Activated CD8-positive, alpha-beta T cell treated with anti-CD3 and anti-CD28 coated beads, Interleukin-2, amount 10 ng/mL, durations not matched to agents 7 days and 5 days (primary cell): ENCODE measurements at regions not wholly inside any gene's neighbourhood (a gene's known extent, or its start where the extent isn't known, plus 50 kb on each side); places are given as distances from the start of the nearest gene placed in this dataset.

Source experiments
- ATAC-seq: fragments of 150-1000 bp; cut with Tn5 transposase; one replicate; pipeline ENCODE4 v1.10.0; 2021; ENCODE audit warnings: moderate library complexity
- CTCF ChIA-PET: fragments of 350-600 bp; sonication (Branson Sonifier 250); formaldehyde crosslinking; loops from one replicate; lab custom pipeline; 2021; ENCODE audit warnings: antibody characterized with exemption; lab: Charles Lee
- POLR2A ChIA-PET: fragments of 350-600 bp; sonication (Branson Sonifier 250); formaldehyde crosslinking; loops from one replicate; lab custom pipeline; 2021; ENCODE audit warnings: antibody characterized with exemption; lab: Charles Lee
- DNase-seq: peaks from one replicate; pipeline ENCODE4 v3.0.0-alpha.2; 2020
- H3K27ac Mint-ChIP-seq: one replicate; pipeline ENCODE4 v1.8.0; 2021; ENCODE audit warnings: mild to moderate bottlenecking, mixed read lengths
- H3K27me3 Mint-ChIP-seq: one replicate; pipeline ENCODE4 v1.8.0; 2021; ENCODE audit warnings: low read depth, mixed read lengths
- H3K36me3 Mint-ChIP-seq: one replicate; pipeline ENCODE4 v1.8.0; 2021; ENCODE audit warnings: low read depth, mixed read lengths
- H3K4me1 Mint-ChIP-seq: one replicate; pipeline ENCODE4 v1.8.0; 2021; ENCODE audit warnings: low read depth, mixed read lengths
- H3K4me3 Mint-ChIP-seq: one replicate; pipeline ENCODE4 v1.8.0; 2021; ENCODE audit warnings: mild to moderate bottlenecking, mixed read lengths
- H3K9me3 Mint-ChIP-seq: one replicate; pipeline ENCODE4 v1.8.0; 2022; ENCODE audit warnings: mixed read lengths; ENCODE audit not compliant: insufficient read depth

- no peaks in the 10 kb centered on the region for H3K4me1 Mint-ChIP-seq
- ATAC-seq, result no peak
- no peak overlapping the region for H3K27ac Mint-ChIP-seq
Observed at GRCh38 chr1:218494449-218494852, 149.3 kb downstream of the TGFB2 start.

DNA sequence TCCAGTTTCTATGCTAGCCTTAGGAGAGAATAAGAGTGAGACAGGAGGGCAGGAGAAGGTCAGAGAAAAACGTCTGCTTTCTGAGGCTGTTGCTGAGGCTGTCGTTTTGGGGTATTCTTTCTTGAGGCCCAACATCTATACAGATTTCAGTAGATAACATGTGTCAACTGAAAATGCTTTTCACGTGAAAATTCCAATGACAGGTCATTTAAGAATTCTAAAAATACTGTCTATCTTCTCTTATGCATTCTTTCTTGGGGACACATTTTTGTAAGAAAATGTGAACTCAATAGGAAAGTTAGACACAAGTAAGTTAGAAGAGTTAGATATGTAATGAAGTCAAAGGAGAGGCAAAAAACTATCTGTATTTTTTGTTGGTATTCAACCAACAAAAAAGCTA lies 150.8 kb downstream of the TGFB2 start:
- DNase-seq (no peak), ATAC-seq (no peak)
- H3K9me3 Mint-ChIP-seq, result no peaks in the 10 kb centered on the region
- no peak overlapping the region for H3K27ac Mint-ChIP-seq
- no peak overlapping the region for H3K4me3 Mint-ChIP-seq
- H3K4me1 Mint-ChIP-seq, result no peaks in the 10 kb centered on the region
- peaks cover 3% of the 10 kb centered on the region for H3K27me3 Mint-ChIP-seq
- no peaks in the 10 kb centered on the region for H3K36me3 Mint-ChIP-seq
- POLR2A ChIA-PET, result no interaction called here
- CTCF ChIA-PET, result no interaction called here

More at GRCh38 chr1:218494449-218494852, 149.3 kb downstream of the TGFB2 start:
- Mint-ChIP-seq H3K27me3 (peaks cover 3% of the 10 kb centered on the region), H3K4me3 (no peak overlapping the region), H3K36me3 (no peaks in the 10 kb centered on the region), H3K9me3 (no peaks in the 10 kb centered on the region)
- no peak for DNase-seq
- ChIA-PET CTCF (no interaction called here), POLR2A (no interaction called here)

DNA sequence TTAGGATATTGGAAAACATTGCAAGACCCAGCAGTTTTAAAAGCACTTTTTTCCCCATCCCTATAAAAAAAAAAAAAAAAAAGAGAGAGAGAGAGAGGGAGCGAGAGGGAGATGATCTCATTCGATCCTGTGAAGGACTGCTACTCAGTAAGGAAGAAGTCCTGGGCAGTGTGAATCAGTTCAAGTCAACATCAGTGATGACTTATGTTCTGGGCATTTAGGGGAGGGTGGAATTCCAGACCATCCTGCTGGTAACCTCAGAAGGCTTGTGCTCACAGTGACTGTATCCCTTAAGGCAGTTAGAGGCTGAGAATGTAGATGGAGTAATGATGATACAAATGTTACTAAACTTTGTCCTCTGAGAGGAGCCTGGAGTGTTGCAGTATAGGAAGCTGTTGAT lies 151.4 kb downstream of the TGFB2 start:
- H3K9me3 Mint-ChIP-seq, result no peaks in the 10 kb centered on the region
- CTCF ChIA-PET, result no interaction called here
- POLR2A ChIA-PET, result no interaction called here
- no peaks in the 10 kb centered on the region for H3K4me1 Mint-ChIP-seq
- H3K36me3 Mint-ChIP-seq, result no peaks in the 10 kb centered on the region
- DNase-seq (no peak), ATAC-seq (no peak)
- no peak overlapping the region for H3K27ac Mint-ChIP-seq
- H3K27me3 Mint-ChIP-seq, result peaks cover 3% of the 10 kb centered on the region
- H3K4me3 Mint-ChIP-seq, result no peak overlapping the region

DNA sequence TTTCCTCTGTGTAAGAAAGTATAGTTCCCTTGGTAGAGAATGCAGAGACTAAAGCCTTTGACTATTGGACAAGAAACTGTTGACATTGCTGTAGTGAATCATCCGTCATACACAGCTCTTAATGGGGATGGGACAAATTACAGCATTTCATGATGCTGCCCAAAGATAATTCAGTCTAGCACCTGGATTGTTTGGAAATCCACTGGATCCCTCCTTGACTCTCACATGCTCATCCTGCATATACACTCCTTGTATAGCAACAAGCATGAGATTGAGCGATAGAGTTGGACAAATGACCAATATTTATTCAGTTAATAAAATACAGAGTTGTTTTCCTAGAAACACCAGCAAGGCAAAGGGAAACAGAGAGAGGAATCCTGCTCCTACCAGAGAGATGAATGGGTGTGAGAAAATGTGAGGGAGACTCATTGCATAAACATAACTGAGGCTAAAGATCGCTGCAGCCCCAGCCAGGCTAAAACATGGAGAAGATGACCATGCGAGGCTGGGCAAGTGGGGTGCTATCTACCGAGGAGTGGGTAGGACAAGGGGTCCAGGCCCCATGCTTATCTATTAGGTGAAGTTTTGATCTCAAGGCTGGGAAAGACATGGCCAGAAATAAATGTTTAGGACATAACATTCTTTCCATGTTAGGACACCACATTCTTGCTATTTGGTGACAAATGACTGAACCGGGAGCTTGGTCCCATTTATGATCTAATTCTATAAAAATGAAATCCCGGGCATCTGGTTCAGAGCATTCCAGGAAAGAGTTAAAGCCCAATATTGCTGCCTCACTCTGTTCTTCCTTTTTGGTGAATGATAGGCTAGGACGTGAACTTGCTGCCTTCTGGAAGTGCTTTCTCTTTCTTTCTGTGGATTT lies 153.2 kb downstream of the TGFB2 start:
- no peaks in the 10 kb centered on the region for H3K36me3 Mint-ChIP-seq
- H3K4me3 Mint-ChIP-seq, result no peak overlapping the region
- no peak overlapping the region for H3K27ac Mint-ChIP-seq
- POLR2A ChIA-PET, result no interaction called here
- ATAC-seq (no peak), DNase-seq (no peak)
- no peaks in the 10 kb centered on the region for H3K9me3 Mint-ChIP-seq
- CTCF ChIA-PET, result no interaction called here
- no peaks in the 10 kb centered on the region for H3K4me1 Mint-ChIP-seq
- no peaks in the 10 kb centered on the region for H3K27me3 Mint-ChIP-seq

DNA sequence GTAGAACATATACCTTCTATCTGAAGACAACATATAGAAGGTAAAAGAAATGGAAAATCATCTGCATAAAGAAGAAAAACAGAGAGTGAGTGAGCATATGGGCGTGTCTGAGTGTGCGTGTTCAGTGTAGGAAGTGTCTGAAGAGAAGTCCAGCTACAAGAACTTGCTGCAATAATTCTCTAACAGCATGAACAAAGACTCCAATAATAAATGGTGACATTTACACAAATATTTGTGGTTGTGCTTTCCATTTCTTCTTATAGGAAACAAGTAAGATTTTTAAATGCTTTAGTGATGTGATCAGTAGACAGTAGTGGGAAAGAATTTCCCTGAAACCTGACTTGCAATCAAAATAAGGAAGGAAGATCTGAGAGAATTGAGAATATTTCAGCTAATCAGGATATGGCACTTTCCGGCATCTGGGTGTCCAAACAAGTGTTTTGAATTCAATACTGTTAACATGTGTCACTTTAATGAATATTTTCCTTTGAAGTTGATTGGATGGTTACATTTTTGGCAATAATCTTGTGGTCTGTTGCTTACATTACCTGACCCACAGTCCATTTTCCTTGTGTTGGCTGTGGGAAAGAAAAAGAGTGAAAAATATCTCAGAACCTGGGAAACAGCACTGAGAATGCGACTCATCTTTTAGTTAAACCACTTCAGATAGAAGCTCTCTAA lies 154.0 kb downstream of the TGFB2 start:
- no peaks in the 10 kb centered on the region for H3K9me3 Mint-ChIP-seq
- no peak for DNase-seq
- ATAC-seq, result no peak
- H3K4me1 Mint-ChIP-seq, result no peaks in the 10 kb centered on the region
- H3K4me3 Mint-ChIP-seq, result no peak overlapping the region
- H3K27ac Mint-ChIP-seq, result no peak overlapping the region
- no peaks in the 10 kb centered on the region for H3K36me3 Mint-ChIP-seq
- no peaks in the 10 kb centered on the region for H3K27me3 Mint-ChIP-seq
- ChIA-PET CTCF (no interaction called here), POLR2A (no interaction called here)

DNA sequence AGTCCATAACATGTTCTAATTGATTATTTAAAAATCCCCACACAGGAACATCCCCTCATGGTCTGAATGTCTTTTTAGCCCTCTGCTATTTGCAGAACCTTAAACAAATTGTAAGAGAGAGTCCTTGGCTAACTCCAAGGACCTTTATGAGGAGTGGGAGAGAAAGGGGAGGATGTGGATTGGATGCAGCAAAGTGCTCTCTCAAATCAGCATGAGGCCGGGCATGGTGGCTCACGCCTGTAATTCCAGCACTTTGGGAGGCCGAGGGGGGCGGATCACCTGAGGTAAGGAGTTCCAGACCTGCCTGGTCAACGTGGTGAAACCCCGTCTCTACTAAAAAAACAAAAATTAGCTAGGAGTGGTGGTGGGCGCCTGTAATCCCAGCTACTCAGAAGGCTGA lies 154.8 kb downstream of the TGFB2 start:
- DNase-seq (no peak), ATAC-seq (no peak)
- CTCF ChIA-PET, result no interaction called here
- POLR2A ChIA-PET, result no interaction called here
- no peaks in the 10 kb centered on the region for H3K9me3 Mint-ChIP-seq
- no peak overlapping the region for H3K27ac Mint-ChIP-seq
- no peaks in the 10 kb centered on the region for H3K27me3 Mint-ChIP-seq
- H3K4me3 Mint-ChIP-seq, result no peak overlapping the region
- H3K4me1 Mint-ChIP-seq, result no peaks in the 10 kb centered on the region
- H3K36me3 Mint-ChIP-seq, result no peaks in the 10 kb centered on the region

DNA sequence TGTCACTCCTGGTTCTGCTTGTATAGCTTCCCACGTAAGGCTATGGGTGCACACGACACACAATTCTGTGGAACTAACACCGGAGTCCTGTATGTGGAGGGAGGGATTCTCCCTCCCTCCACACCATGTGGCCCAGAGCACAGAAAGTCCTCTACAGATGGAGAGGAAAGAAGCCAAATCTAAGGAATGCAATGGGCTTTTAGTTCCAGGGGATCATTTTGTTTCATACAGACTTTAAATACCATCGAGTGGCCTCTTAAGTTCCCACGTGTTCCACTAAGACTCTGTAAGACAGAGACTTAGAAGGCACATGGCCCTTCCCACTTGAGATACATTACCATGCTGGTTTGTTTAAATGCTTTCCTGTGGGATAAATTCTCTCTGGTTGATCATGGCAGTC lies 156.0 kb downstream of the TGFB2 start:
- Mint-ChIP-seq H3K9me3 (no peaks in the 10 kb centered on the region), H3K36me3 (no peaks in the 10 kb centered on the region), H3K27ac (no peak overlapping the region), H3K4me3 (no peak overlapping the region), H3K4me1 (no peaks in the 10 kb centered on the region), H3K27me3 (no peaks in the 10 kb centered on the region)
- ChIA-PET POLR2A (no interaction called here), CTCF (no interaction called here)
- ATAC-seq, result no peak
- DNase-seq, result no peak

DNA sequence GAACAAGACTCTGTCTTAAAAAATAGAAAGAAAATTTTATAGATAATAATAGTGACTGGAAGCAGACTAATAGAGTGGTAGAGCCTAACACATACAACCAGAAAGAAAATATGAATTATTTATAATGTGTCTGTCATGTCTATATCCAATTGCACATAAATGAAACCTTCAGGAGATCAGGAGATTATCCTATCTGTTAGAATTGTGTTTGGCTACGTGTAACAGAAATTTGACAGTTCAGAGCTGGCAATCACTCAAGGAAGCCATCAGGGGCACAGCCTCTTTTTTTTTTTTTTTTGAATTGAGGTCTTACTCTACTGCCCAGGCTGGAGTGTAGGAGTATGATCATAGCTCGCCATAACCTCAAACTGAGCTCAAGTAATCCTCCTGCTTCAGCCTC lies 157.2 kb downstream of the TGFB2 start:
- Mint-ChIP-seq H3K27ac (no peak overlapping the region), H3K9me3 (peaks cover 4% of the 10 kb centered on the region), H3K27me3 (no peaks in the 10 kb centered on the region), H3K36me3 (no peaks in the 10 kb centered on the region), H3K4me1 (no peaks in the 10 kb centered on the region), H3K4me3 (no peak overlapping the region)
- DNase-seq, result no peak
- CTCF ChIA-PET, result no interaction called here
- no peak for ATAC-seq
- POLR2A ChIA-PET, result no interaction called here

GRCh38 chr1:218503102-218503501 lies 158.0 kb downstream of the TGFB2 start:
- Mint-ChIP-seq H3K36me3 (no peaks in the 10 kb centered on the region), H3K27ac (no peak overlapping the region), H3K9me3 (peaks cover 4% of the 10 kb centered on the region), H3K27me3 (no peaks in the 10 kb centered on the region), H3K4me1 (no peaks in the 10 kb centered on the region), H3K4me3 (no peak overlapping the region)
- POLR2A ChIA-PET, result no interaction called here
- CTCF ChIA-PET, result no interaction called here
- ATAC-seq (no peak), DNase-seq (no peak)

DNA sequence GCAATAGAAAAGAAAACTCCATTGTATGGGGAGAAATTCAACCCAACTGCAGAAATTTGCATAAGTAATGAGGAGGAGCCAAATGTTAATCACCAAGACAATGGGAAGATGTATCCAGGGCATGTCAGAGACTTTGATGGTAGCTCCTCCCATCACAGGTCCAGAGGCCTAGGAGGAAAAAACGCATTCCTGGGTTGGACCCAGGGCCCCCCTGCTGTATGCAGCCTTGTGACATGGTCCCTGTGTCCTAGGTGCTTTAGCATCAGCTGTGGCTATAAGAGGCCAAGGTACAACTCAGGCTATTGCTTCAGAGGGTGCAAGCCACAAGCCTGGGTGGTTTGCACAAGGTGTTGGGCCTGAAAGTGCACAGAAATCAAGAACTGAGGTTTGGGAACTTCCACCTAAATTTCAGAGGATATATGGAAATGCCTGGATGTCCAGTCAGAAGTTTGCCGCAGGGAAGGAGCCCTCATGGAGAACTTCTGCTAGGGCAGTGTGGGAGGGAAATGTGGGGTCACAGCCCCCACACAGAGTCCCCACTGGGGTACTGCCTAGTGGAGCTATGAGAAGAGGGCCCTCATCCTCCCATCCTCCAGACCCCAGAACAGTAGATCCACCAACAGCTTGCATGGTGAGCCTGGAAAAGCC lies 162.3 kb downstream of the TGFB2 start:
- no peaks in the 10 kb centered on the region for H3K4me1 Mint-ChIP-seq

DNA sequence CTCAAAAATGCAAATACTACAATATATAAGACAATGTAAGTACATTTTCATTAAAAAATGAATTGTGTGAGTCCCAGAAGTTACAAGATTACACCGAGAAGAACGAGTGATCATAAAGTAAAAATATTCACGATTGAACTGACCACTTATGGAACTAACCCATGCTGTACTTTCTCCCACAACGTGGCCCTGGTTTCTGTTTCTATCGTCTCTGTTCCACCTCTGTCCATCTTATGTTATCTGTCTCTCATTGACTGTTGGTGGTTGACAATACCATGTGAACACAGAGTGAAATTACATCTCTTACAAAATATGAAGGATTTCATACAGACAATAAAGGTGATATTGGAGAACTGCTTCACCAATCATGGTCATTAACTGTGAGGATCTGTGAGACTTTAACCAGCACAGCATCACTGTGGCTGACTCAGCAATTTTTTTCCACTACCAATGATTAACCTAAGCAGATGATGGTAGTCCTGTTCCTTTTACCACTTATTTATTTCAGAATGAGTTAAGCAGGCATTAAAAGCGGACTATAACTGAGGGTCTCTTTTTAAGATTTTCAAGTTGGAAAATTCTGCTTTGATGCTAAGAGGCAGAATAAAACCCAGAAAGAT lies 165.1 kb downstream of the TGFB2 start:
- Mint-ChIP-seq H3K4me1 (no peaks in the 10 kb centered on the region), H3K4me3 (no peak overlapping the region), H3K36me3 (no peaks in the 10 kb centered on the region), H3K27ac (no peak overlapping the region), H3K27me3 (no peaks in the 10 kb centered on the region), H3K9me3 (peaks cover 9% of the 10 kb centered on the region)
- CTCF ChIA-PET, result no interaction called here
- POLR2A ChIA-PET, result no interaction called here
- ATAC-seq (no peak), DNase-seq (no peak)

More for the DNA sequence above, 162.3 kb downstream of the TGFB2 start:
- no peak for ATAC-seq
- no peaks in the 10 kb centered on the region for H3K36me3 Mint-ChIP-seq
- POLR2A ChIA-PET, result no interaction called here
- no peaks in the 10 kb centered on the region for H3K27me3 Mint-ChIP-seq
- no peak for DNase-seq
- no peak overlapping the region for H3K27ac Mint-ChIP-seq
- CTCF ChIA-PET, result no interaction called here
- peaks cover 9% of the 10 kb centered on the region for H3K9me3 Mint-ChIP-seq
- H3K4me3 Mint-ChIP-seq, result no peak overlapping the region

DNA sequence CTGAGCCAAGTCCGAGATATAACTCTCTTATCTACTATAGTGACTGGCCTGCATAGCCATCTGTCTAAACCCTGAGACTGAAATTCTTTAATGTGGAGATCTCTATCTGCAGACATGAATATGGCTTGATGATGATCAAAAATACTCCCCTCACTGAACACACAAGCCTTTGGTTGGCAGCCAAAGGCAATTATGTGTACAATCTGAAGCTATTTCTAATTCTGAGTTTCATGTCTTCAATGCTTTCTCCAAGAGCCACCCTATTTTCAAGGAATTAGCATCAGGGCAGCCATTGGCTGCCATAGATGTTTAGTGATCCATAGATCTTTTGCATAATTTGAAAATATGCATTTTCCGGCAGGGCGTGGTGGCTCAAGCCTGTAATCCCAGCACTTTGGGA lies 168.2 kb downstream of the TGFB2 start:
- H3K27me3 Mint-ChIP-seq, result peaks cover 3% of the 10 kb centered on the region
- ATAC-seq (no peak), DNase-seq (no peak)
- H3K27ac Mint-ChIP-seq, result no peak overlapping the region
- H3K9me3 Mint-ChIP-seq, result peaks cover 5% of the 10 kb centered on the region
- POLR2A ChIA-PET, result no interaction called here
- no peaks in the 10 kb centered on the region for H3K4me1 Mint-ChIP-seq
- H3K36me3 Mint-ChIP-seq, result no peaks in the 10 kb centered on the region
- no peak overlapping the region for H3K4me3 Mint-ChIP-seq
- CTCF ChIA-PET, result no interaction called here
